ENCODE measurements at regions not wholly inside any gene's neighbourhood (a gene's known extent, or its start where the extent isn't known, plus 50 kb on each side); places are given as distances from the start of the nearest gene placed in this dataset.

GRCh38 chr15:98397419-98397818 is 250.9 kb upstream of the IGF1R start:
- no peak for TF ChIP-seq EZH2 (IDR thresholded peaks at IDR 0.05; ENCODE audit: borderline replicate concordance, insufficient read depth, low read depth, low read length, poor library complexity, severe bottlenecking)
- TF ChIP-seq CTCF (IDR thresholded peaks at IDR 0.05), result no peak
